HG02798 (cell line): ENCODE measurements at regions not wholly inside any gene's neighbourhood (a gene's known extent, or its start where the extent isn't known, plus 50 kb on each side); places are given as distances from the start of the nearest gene placed in this dataset.

Experiments used
- ATAC-seq: cut with Tn5 transposase; IDR thresholded peaks from one replicate; pipeline ENCODE4 v1.9.1; 2021; ENCODE audit warnings: mild to moderate bottlenecking; ENCODE audit not compliant: unreplicated experiment, poor library complexity

DNA sequence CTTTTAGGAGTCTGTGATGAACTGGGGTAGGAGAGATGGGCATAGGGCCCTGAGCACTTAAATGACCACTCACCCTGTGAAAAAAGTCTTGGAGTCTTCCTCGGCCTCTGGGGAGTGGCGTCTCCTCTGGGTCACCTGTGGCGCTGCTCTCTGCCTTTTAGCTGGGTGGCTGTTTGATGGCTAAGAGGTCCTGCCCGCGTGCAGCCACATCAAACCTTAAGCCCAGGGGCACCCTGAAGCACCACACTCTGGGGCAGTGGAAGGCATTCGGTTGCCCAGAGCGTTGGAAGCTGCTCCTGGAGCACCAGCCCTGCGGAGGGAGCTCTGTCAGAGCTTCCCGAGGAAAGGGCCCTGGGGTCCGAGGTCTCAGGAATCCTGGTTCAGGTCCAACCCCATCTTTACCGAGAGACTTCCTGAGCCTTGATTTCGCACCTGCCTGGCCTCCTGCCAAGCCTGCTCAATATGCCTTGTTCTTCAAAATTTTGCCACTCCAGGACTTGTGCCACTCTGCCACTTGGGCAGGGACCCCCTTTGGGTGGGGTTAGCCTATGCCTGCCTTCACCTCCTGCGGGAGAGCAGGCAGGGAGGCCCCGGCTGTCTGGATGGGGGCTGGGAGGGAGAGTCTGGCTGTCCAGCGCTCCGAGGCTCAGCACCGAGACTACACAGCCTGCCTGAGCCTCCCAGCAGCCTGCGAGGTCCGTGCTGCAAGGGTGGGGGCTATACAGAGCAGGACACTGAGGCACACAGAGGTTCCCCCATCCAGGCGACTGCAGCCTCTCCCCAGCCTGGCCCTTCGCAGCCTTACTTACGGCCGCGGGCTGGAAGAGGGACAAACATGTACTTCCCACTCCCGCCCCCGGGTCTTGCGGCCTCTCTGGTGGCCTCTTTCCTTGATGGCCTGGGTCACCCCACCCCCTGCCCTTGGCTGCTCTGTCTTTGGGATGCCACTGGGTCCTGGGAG, 63.4 kb upstream of the RNU6ATAC start:
- ATAC-seq, result no peak

DNA sequence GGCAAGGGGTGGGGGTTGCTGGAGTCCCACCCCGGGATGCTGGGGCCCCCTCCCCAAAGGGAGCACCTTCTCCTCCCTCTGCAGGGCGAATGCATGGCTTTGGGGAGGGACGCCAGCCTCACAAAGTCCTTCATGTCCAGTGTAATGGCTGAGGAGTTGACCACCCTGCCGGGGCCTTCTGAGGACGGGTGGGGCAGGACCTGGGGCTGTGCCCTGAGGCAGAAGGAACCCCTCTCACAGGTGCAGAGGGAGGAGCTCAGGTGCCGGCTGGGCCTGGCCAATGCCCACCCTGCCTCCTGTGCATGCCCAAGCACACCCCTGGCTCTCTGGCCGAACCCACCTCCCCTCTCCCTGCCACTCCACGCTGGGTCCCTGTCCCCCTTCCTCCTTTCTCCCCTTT, 64.3 kb upstream of the RNU6ATAC start:
- ATAC-seq, result no peak

- no peak for ATAC-seq
Observed at GRCh38 chr9:134229466-134230091, 65.2 kb upstream of the RNU6ATAC start.

- no peak for ATAC-seq
Observed at GRCh38 chr9:134230092-134230941, 66.0 kb upstream of the RNU6ATAC start.

- ATAC-seq, result no peak
Observed at GRCh38 chr9:134230942-134231325, 66.6 kb upstream of the RNU6ATAC start.

GRCh38 chr9:134231330-134231745, 67.0 kb upstream of the RNU6ATAC start:
- no peak for ATAC-seq

DNA sequence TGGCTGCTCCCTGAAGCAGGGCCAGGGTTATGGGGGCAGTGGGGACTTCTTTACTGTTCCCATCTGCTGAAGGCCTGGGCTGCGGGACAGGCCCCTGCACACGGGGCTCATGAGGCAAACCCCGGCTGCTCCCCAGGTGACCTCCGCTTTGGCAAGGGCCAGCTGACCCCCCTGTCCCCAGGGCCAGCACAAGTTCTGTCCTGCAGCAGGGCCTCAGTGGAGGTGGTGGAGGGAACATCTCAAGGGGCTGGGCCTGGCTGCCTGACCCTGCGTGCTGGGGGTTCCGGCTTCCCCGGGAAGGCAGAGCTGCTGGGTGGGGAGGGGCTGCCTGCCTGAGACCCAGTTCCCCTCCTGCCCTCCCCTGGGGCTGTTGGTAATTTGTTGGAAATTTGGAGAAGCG, 67.4 kb upstream of the RNU6ATAC start:
- no peak for ATAC-seq

DNA sequence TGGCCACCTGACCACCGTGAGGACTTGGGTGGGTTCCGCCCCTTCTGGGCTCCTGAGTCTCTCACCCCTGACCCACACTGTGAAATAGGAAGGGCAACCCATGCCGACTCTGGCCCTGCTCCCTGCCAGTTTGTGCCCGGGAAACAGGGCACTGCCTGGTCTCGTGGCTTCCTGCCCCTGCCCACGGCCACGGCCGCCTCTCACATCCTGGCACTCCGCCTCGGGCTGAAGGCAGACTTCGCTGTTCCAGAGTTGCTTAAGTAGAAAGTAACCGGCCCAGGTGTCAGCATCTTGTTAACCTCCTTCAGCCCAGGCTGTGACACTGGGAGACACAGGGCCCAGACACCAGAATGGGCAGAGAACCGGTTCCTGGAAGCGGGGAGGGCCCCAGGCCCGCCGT, 68.7 kb upstream of the RNU6ATAC start:
- ATAC-seq, result no peak

DNA sequence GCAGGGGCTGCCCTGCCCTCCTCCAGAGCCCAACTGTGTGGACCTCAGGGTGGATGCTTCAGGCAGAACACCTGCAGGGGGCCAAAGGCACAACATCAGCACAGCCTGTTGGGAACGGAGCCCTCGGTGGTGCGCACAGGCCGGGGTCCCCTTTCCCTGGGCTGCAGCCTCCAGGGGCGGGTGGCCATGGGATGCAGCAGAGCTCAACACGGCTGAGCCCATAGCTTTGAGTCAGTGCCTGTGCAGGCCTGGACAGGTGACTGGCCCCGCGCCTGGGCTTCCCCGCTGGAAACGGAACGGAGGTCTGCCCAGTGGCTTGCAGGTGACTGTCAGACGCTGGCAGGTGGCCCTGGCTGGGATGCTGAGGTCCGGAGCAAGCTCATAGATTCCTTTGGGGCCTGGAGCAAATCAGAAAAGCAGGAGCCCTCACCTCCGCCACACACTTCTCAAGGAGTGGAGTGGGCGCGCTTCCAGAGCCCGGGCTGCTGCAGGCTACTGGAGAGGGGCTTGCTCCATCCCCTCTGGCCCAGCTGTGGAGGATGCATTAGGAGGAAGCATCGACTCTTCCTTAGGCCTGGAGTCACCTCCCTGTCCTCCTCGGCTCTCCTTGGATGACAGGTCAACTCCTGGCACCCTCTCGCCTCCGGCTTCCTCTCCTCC, 69.8 kb upstream of the RNU6ATAC start:
- no peak for ATAC-seq

DNA sequence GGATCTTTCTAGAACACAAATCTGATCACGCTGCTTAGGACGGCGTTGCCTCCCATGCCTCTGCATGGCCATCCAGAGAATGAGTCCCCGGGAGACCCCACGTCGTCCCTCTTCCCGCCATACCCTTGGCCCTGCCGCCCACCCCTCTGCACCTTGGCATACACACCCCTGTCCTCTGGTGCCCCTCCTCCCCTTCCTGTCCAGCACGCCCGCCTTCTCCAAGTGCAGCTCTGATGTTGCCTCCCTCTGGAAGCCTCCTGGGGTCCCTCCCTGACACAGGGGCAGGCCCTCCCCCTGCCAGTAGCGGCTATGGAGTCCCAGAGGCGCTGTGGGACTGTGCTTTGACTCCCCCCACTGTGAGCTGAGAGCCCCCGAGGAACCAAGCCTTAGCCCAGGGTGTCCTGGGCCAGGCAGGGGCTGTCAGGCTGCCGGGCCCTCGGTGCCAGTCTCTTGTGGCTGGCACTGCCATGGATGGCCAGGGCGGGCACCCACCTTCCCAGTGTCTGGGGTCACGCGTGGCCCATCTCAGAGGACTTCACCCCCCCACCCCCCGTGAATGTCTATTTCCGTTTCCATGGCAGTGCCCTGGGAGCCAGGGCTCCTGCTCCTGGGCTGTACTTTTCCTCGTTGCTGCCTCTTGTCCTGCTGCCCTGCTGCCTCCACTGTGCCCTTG, 70.5 kb upstream of the RNU6ATAC start:
- ATAC-seq, result no peak

DNA sequence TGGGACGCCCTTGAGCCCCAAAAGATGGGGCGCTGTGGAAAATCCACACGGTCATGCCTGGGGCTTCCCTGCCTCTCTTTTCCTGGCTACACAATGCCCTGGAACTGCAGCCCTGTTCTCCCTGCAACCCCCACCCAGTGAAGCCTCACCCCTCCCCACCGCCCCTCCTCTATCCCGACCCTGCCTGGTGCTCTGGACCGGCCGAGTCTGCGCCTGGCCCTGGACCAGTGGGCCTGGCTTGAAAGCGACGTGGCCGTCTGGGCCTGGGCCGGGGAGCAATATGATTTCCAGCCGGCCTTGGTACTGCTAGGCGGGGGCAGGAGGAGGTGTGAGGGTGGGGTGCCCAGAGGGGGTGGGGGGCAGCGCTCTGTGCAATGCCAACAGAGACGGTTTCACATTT, 71.0 kb upstream of the RNU6ATAC start:
- ATAC-seq, result no peak

DNA sequence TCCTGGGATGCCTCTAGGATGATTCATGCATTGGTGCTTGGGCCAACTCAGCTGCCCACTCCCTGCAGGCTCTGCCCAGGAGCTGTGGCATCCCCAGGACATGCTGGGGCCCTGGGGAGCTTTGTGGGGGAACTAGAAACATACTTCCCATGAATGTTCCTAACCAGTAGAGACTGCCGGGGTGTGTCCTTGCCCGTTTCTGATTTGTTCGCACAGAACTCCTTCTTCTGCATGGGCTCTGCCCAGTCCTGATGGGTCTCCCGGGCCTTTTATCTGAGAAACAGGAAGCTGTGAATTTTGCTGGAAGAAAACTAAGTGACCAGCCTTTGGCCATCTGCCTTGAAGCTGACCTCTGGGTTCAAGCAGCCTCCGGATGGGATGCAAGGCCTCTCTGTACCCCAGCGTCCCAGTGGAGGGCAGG, 71.6 kb upstream of the RNU6ATAC start:
- ATAC-seq, result no peak

- ATAC-seq, result no peak
Observed at GRCh38 chr9:134236935-134237629, 72.7 kb upstream of the RNU6ATAC start.

GRCh38 chr9:134237630-134238265, 73.4 kb upstream of the RNU6ATAC start:
- ATAC-seq, result no peak

DNA sequence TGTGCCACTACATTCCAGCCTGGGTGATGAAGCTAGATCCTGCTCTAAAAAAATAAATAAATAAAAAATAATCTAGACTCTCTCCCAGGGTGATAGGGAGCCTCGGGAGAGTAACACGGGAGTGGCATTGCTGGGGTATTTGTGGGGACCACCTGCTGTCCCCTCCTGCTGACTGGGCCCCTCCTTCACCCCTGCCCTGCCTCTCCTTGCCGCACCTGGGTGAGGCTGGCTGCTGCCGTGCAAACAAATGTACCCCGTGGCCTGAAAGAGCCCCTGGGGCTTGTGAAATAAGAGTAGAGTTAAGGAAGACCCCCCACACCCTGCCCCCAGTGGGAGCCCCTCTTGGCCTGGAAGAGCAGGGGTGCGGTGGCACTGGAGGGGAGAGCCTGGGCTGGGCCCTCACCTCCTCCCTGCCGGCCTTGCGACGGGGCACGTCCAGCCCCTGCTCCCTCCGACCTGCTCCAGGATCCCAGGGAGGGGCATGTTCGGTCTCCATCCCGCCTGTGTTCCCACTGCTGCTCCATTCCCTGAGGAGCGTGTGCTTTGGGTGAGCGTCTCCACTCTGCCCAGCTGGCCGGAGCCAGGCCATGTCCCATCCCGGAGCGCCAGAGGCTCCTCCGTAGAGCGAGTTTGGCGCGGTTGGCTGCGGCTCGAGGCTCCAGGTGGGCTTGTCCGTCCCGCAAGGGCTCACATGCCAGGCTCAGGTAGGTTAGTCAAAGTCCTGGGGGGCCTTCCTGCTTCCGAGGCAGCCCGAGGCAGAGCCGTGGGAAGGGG, 75.0 kb upstream of the RNU6ATAC start:
- no peak for ATAC-seq

DNA sequence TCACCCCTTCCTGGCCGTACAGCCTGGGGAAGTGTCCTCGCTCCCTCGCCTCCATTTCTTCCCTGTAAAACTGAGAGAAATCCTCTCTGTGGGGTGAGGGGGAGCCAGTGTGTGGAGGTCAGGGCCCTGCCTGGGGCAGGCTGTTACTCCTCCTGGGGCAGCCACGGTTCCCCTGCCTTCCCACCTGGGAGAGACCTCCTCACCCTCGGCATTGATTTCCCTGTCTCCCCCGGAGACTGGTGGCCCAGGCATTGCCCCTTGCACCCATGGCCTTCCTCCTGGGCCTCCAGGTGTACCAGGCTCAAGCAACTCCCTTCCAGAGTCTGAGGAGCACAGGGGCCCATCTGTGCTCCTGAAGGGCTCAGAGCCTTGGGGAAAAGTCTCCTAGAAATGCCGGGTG, 75.6 kb upstream of the RNU6ATAC start:
- ATAC-seq, result no peak

DNA sequence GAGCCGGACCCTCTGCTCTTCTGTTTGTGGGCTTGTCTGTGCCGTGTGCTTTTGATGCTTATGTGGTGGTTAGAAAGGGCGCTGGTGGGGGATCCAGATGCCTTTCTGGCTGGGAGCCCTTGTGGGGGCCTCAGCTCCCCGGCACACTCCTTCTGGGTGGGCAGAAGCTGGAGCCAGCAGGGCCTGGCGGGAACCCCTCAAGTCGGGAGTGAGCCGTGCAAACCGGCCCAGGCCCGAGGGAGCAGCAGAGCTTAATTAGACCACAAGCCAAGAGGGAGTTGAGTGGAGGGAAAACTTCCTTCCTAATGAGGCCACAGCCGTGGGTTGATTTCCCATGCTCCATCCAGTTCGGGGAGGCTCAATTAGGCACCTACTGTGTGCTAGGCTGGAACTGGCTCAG, 76.0 kb upstream of the RNU6ATAC start:
- ATAC-seq, result no peak

DNA sequence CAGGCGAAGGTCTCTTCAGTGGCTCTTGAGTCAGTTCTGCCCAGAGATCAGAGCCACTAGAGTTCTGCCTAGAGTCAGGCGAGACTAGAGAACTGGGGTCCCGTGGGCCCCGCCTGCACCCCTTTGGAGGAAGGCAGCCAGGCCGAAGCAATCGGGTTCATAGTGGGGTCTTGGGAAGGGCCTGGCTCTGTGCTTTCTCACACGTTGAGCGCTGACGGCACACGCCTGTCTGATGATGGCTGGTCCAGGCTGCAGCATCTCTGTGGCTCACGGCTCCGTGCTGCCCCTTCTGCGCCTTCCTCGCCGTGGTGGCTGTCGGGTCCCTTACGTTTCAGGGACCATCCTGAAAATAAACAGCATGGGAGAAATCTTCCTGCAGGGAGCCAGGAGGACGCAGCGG, 78.3 kb upstream of the RNU6ATAC start:
- ATAC-seq, result no peak
